Lung (tissue), 11 donors: ENCODE measurements at regions not wholly inside any gene's neighbourhood (a gene's known extent, or its start where the extent isn't known, plus 50 kb on each side); places are given as distances from the start of the nearest gene placed in this dataset.

ENCODE experiments used
- ATAC-seq: fragments of 200-7000 bp; cut with Tn5 transposase; one replicate; pipeline ENCODE4 v1.9.1; 2020; ENCODE audit warnings: moderate number of reproducible peaks; ENCODE audit not compliant: insufficient read depth, low FRiP score
- DNase-seq, 3 donors: peaks; one replicate each; pipeline ENCODE4 v3.0.0-alpha.2; 2013 to 2017
- H3K27ac ChIP-seq, 2 donors: one replicate each; pipeline ENCODE4 v1.5.1; 2013; ENCODE audit warnings: mild to moderate bottlenecking in 2 of 2, moderate library complexity in 2 of 2, control low read depth in 1 of 2, inconsistent platforms in 1 of 2, low read depth in 1 of 2, low read length in 1 of 2
- H3K27me3 ChIP-seq, 3 donors: one replicate each; pipeline ENCODE4 v1.5.1; 2013; ENCODE audit warnings: low read length in 2 of 3; ENCODE audit not compliant: control insufficient read depth in 3 of 3, insufficient read depth in 3 of 3
- H3K36me3 ChIP-seq, 4 donors: one replicate each; pipeline ENCODE4 v1.5.1; 2013; ENCODE audit warnings: low read length in 4 of 4, mild to moderate bottlenecking in 1 of 4, moderate library complexity in 1 of 4; ENCODE audit not compliant: control insufficient read depth in 4 of 4, insufficient read depth in 4 of 4
- H3K4me1 ChIP-seq, 5 donors: one replicate each; pipeline ENCODE4 v1.5.1; 2013; ENCODE audit warnings: low read length in 5 of 5, mild to moderate bottlenecking in 2 of 5, moderate library complexity in 1 of 5; ENCODE audit not compliant: control insufficient read depth in 5 of 5, insufficient read depth in 5 of 5
- H3K4me3 ChIP-seq: one replicate; pipeline ENCODE4 v1.5.1; 2013; ENCODE audit warnings: mild to moderate bottlenecking, control low read depth, moderate library complexity
- H3K9ac ChIP-seq, 2 donors: one replicate each; pipeline ENCODE4 v1.5.1; 2013; ENCODE audit warnings: low read length in 2 of 2, control low read depth in 1 of 2; ENCODE audit not compliant: insufficient read depth in 1 of 2
- H3K9me3 ChIP-seq, 4 donors: one replicate each; pipeline ENCODE4 v1.5.1; 2013; ENCODE audit warnings: low read length in 3 of 4, mild to moderate bottlenecking in 1 of 4, moderate library complexity in 1 of 4; ENCODE audit not compliant: control insufficient read depth in 4 of 4, insufficient read depth in 3 of 4
- WGBS, 2 donors: extraction: QIAGEN DNeasy Blood & Tissue Kit; methylation state at CpG; one replicate each; pipeline ENCODE4 v1.1.7; 2013; 5-methylcytosine and 5-hydroxymethylcytosine counted together
- TF ChIP-seq, protein P1 (sequence below): IDR thresholded peaks from 2 replicates; pipeline ENCODE4 v1.5.1; 2012; ENCODE audit warnings: mild to moderate bottlenecking; ENCODE audit errors: control extremely low read depth, extremely low read depth
- donor health status: control.
- donor health status: control.
- donor health status: Bipolar disorder and iron deficiency.
- donor health status: healthy.
- donor health status: DM: yes; HTN: yes; CAD: no.

DNA sequence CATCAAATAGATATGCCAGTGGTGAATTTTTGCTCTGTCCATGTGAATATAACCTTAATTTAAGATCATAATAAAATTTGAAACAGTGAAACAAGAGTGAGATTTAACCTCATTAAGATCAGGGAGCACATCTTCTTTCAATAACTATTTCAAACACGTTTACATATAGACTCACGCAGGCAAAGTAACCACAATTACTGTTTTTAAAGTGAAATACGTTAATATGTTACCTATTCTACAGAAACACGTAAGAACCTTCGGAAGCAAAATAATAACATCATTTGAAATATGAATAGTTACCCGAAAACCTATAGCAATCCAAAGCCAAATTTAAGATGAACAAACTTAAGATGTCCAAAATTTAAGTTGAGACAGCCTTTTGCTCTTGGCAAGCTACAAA is 136.2 kb upstream of the ZC3H12C start:
- Histone ChIP-seq H3K27me3 (no peaks in the 10 kb centered on the region), H3K36me3 (no peaks in the 10 kb centered on the region), H3K9ac (no peak overlapping the region), H3K4me3 (no peak overlapping the region), H3K9me3 (no peaks in the 10 kb centered on the region), H3K27ac (no peak overlapping the region), H3K4me1 (peaks cover 0 to 2% (median 0%) of the 10 kb centered on the region in 5 donors)
- DNase-seq (no peak), ATAC-seq (no peak)
- TF ChIP-seq, protein P1, sequence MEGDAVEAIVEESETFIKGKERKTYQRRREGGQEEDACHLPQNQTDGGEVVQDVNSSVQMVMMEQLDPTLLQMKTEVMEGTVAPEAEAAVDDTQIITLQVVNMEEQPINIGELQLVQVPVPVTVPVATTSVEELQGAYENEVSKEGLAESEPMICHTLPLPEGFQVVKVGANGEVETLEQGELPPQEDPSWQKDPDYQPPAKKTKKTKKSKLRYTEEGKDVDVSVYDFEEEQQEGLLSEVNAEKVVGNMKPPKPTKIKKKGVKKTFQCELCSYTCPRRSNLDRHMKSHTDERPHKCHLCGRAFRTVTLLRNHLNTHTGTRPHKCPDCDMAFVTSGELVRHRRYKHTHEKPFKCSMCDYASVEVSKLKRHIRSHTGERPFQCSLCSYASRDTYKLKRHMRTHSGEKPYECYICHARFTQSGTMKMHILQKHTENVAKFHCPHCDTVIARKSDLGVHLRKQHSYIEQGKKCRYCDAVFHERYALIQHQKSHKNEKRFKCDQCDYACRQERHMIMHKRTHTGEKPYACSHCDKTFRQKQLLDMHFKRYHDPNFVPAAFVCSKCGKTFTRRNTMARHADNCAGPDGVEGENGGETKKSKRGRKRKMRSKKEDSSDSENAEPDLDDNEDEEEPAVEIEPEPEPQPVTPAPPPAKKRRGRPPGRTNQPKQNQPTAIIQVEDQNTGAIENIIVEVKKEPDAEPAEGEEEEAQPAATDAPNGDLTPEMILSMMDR, result no peak
- 85 to 95% methylated on average over 6 of the region's 6 CpGs for WGBS, 2 donors

GRCh38 chr11:109957601-109958000 is 135.6 kb upstream of the ZC3H12C start:
- no peaks in the 10 kb centered on the region for H3K36me3 ChIP-seq
- ATAC-seq (no peak), DNase-seq (no peak)
- no peaks in the 10 kb centered on the region for H3K27me3 ChIP-seq
- H3K9ac ChIP-seq, result no peak overlapping the region
- TF ChIP-seq, protein P1, result no peak
- H3K4me3 ChIP-seq, result no peak overlapping the region
- no peaks in the 10 kb centered on the region for H3K9me3 ChIP-seq
- H3K4me1 ChIP-seq, result peaks cover 0 to 2% (median 0%) of the 10 kb centered on the region in 5 donors
- no peak overlapping the region for H3K27ac ChIP-seq

DNA sequence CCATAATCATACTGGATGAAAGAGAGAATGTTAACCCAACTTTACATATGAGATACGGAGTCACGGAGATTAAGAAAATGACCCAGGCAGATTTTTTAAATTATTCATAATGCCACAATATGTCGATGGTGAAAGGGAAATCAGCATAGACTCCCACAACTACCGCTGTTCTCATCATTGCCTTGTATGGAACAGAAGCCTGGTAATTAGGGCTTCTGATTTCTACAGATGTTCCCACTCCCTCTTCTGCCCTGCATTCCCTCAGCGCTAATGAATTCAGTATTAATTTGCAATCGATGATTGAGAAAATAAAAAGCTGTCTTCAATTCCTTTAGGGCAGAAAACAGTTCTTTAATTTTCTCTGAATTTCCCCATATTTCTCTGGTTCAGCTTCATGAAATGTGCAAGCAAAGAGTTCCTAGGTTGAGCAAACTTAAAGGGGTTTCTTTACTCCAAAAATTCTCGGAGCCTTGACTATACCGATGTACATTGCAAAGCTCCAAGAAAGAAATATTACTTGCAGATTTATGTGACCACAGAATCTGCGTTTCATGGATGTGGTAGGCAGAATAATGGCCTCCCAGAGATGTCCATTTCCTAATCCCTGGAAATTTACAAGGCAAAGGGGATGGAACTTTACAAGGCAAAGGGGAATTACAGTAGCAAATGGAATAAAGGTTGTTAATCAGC is 134.9 kb upstream of the ZC3H12C start:
- WGBS, 2 donors, result 95 to 96% methylated on average over 9 of the region's 9 CpGs
- DNase-seq (no peak), ATAC-seq (no peak)
- no peaks in the 10 kb centered on the region for H3K27me3 ChIP-seq
- no peaks in the 10 kb centered on the region for H3K36me3 ChIP-seq
- TF ChIP-seq, protein P1, result no peak
- H3K9me3 ChIP-seq, result no peaks in the 10 kb centered on the region
- no peak overlapping the region for H3K4me3 ChIP-seq
- peaks cover 0 to 2% (median 0%) of the 10 kb centered on the region in 5 donors for H3K4me1 ChIP-seq
- H3K27ac ChIP-seq, result no peak overlapping the region
- H3K9ac ChIP-seq, result no peak overlapping the region

DNA sequence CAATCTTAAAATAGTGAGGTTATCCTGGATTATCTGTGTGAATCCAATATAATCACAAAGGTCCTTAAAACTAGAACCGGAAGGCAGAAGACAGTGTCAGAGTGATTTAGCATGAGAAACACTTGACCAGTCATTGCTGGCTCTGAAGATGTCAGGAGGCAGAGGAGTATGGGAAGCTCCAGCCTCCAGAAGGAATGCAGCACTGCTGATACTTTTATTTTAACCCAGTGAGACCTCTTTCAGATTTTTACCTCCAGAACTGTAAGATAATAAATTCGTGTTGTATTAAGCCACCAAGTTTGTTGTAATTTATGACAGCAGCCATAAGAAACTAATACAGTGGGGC is 134.4 kb upstream of the ZC3H12C start:
- no peaks in the 10 kb centered on the region for H3K9me3 ChIP-seq
- DNase-seq (no peak), ATAC-seq (no peak)
- H3K27ac ChIP-seq, result no peak overlapping the region
- H3K36me3 ChIP-seq, result no peaks in the 10 kb centered on the region
- no peak overlapping the region for H3K9ac ChIP-seq
- no peaks in the 10 kb centered on the region for H3K27me3 ChIP-seq
- H3K4me3 ChIP-seq, result no peak overlapping the region
- TF ChIP-seq, protein P1, result no peak
- 79 to 88% methylated on average over 2 of the region's 2 CpGs for WGBS, 2 donors
- peaks cover 0 to 2% (median 0%) of the 10 kb centered on the region in 5 donors for H3K4me1 ChIP-seq
